DOHH2 (cell line): ENCODE measurements at regions not wholly inside any gene's neighbourhood (a gene's known extent, or its start where the extent isn't known, plus 50 kb on each side); places are given as distances from the start of the nearest gene placed in this dataset.

Experiments used
- CTCF ChIP-seq: fragments of 200-600 bp; sonication (generic); IDR thresholded peaks from one replicate; pipeline ENCODE4 v1.5.1; 2014; ENCODE audit warnings: antibody characterized with exemption, mild to moderate bottlenecking, low read depth, low read length; ENCODE audit not compliant: poor library complexity, severe bottlenecking
- EZH2phosphoT487 ChIP-seq: fragments of 200-600 bp; sonication (generic); IDR thresholded peaks from 2 replicates; pipeline ENCODE4 v1.6.1; 2017; ENCODE audit warnings: borderline replicate concordance, mild to moderate bottlenecking, antibody characterized with exemption, low read length, moderate library complexity, mixed read lengths

- no peak for TF ChIP-seq EZH2phosphoT487
- TF ChIP-seq CTCF: no peak
Observed at GRCh38 chr1:187873126-187873525, 1044.4 kb downstream of the PLA2G4A start.
